ENCODE measurements at regions not wholly inside any gene's neighbourhood (a gene's known extent, or its start where the extent isn't known, plus 50 kb on each side); places are given as distances from the start of the nearest gene placed in this dataset.

DNA sequence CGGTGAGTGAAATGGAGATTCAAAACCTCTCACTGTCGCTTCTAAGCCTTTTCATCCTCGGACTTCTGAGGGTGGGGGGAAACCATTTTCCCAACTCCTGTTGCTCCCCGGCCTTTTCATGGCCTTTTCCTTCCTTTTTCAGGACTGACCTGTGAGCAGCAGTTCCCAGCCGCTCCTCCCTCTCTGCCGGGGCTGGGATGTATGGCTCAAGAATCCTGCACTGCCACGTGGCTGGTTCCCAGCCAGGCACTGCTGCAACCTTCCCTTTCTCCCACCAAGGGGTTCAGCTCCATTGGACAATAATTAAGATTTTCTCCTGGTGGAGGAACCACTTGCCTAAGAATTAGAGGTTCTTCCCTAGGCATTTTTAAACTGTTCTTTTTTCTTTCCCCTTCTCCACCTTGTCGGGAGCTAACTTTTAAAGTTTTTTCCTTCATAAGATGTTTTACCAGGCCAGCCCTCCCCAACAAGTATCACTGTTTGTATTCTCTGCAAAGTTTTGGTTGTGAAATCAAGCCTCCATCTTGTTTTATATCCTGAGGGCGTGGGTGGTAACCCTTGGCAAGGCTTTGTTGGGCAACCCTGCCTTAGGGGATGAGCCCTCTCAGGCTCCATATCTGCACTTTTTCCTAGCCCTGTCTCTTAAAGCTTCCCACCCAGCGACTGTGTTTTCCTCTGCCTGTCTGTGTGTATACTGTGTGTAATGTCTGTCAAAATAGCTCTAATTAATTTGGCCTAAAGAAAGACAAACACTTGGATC, 1166.6 kb upstream of the ADGRL2 start:
- DNase-seq (no peak), ATAC-seq (no peak)
- Histone ChIP-seq H3K27ac (no peak overlapping the region), H3K27me3 (no peaks in the 10 kb centered on the region), H3K4me1 (no peaks in the 10 kb centered on the region), H3K9me3 (peaks cover 0 to 3% (median 0%) of the 10 kb centered on the region in 11 donors), H3K4me3 (no peak overlapping the region), H3K36me3 (no peaks in the 10 kb centered on the region)
- 73 to 76% methylated on average over 10 of the region's 10 CpGs for WGBS, 2 donors
- intact Hi-C loops (cut with DNase I): no loop called here
- TF ChIP-seq, protein P1, sequence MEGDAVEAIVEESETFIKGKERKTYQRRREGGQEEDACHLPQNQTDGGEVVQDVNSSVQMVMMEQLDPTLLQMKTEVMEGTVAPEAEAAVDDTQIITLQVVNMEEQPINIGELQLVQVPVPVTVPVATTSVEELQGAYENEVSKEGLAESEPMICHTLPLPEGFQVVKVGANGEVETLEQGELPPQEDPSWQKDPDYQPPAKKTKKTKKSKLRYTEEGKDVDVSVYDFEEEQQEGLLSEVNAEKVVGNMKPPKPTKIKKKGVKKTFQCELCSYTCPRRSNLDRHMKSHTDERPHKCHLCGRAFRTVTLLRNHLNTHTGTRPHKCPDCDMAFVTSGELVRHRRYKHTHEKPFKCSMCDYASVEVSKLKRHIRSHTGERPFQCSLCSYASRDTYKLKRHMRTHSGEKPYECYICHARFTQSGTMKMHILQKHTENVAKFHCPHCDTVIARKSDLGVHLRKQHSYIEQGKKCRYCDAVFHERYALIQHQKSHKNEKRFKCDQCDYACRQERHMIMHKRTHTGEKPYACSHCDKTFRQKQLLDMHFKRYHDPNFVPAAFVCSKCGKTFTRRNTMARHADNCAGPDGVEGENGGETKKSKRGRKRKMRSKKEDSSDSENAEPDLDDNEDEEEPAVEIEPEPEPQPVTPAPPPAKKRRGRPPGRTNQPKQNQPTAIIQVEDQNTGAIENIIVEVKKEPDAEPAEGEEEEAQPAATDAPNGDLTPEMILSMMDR (IDR thresholded peaks at IDR 0.05): no peak

DNA sequence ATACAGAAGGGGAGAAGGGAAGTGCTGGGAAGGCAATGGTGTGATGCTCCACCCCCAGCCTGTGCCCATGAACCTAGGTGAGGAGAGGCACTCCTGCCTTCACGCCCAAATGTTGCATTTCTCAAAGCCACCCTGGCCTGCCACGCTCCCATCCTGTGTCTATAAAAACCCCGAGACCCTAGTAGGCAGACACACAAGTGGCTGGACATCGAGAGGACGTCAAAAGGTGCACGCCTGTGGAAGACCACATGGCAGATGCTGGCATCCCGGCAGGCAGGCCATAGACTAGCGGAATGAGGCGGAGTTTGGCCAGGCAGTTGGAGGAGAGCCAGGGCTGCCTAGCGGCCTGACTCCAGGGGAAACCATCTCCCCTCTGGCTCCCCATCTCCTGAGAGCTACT, 1168.5 kb upstream of the ADGRL2 start:
- no peak for ATAC-seq

DNA sequence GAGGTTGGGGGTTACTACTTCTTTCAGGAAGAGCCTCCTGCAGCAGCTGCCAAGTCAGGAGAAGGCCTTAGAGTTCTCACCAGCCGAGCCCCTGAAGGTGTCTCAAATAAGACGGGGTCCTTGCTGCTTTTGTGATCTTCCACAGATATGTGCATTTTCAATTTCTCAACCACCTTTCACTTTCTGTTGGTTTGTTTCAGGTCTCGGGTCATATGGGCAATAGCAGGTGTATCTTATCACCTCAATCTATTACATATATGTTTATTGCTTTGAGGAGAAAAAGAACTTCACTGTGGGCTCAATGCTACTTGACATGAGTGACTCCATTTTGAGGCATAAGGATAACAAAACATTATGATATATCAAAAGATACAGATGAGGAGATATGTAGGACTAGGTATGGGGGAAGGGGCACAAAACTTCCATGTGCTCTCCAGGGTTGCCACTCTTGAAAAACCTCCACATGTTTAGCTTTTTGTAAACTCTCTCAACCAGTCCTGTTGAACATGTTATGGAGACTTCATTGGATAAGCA, 1171.4 kb upstream of the ADGRL2 start:
- Histone ChIP-seq H3K4me3 (no peak overlapping the region), H3K4me1 (no peaks in the 10 kb centered on the region), H3K9me3 (peaks cover 0 to 17% (median 0%) of the 10 kb centered on the region in 11 donors), H3K27me3 (no peaks in the 10 kb centered on the region), H3K27ac (no peak overlapping the region), H3K36me3 (no peaks in the 10 kb centered on the region)
- WGBS, 2 donors: 90% methylated on average over 3 of the region's 3 CpGs
- intact Hi-C loops (cut with DNase I): no loop called here
- DNase-seq (no peak), ATAC-seq (no peak)
- TF ChIP-seq, protein P1 (IDR thresholded peaks at IDR 0.05): no peak

More for the DNA sequence above, 1168.5 kb upstream of the ADGRL2 start:
- Histone ChIP-seq H3K4me1 (no peaks in the 10 kb centered on the region), H3K9me3 (peaks cover 0 to 11% (median 0%) of the 10 kb centered on the region in 11 donors), H3K36me3 (no peaks in the 10 kb centered on the region), H3K4me3 (no peak overlapping the region), H3K27me3 (no peaks in the 10 kb centered on the region), H3K27ac (no peak overlapping the region)
- no peak for DNase-seq
- intact Hi-C loops (cut with DNase I): no loop called here
- TF ChIP-seq, protein P1 (IDR thresholded peaks at IDR 0.05): no peak
- WGBS, 2 donors: 85 to 88% methylated on average over 10 of the region's 10 CpGs

DNA sequence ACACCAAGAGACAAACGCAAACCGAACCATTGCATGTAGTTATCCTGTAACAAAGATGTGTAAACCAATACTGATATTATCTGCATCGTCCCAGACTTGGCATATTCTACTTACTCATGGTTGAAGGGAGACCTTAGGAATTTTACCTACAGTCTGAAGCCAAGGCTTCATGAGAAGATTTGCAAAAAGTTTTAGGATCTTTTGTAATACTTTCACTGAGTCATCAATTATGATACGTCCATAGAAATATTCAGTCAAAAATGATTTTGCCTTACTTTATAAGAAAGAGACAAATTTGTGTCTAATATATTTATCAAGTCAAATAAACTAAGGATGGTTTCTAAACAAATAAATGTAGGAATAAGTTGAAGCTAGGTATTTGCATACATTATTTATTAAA, 1176.1 kb upstream of the ADGRL2 start:
- H3K4me1 ChIP-seq: no peaks in the 10 kb centered on the region
- no peak for ATAC-seq
- no peak overlapping the region for H3K4me3 ChIP-seq
- intact Hi-C loops (cut with DNase I): no loop called here
- no peaks in the 10 kb centered on the region for H3K36me3 ChIP-seq
- TF ChIP-seq, protein P1 (IDR thresholded peaks at IDR 0.05): no peak
- H3K27me3 ChIP-seq: no peaks in the 10 kb centered on the region
- no peak overlapping the region for H3K27ac ChIP-seq
- H3K9me3 ChIP-seq: peaks cover 0 to 24% (median 0%) of the 10 kb centered on the region in 11 donors
- WGBS, 2 donors: 64 to 70% methylated on average over 4 of the region's 4 CpGs
- no peak for DNase-seq
